ENCODE measurements at regions not wholly inside any gene's neighbourhood (a gene's known extent, or its start where the extent isn't known, plus 50 kb on each side); places are given as distances from the start of the nearest gene placed in this dataset.

GRCh38 chr4:3862640-3863420 lies 96.6 kb downstream of the ADRA2C start:
- TF ChIP-seq CTCF (IDR thresholded peaks at IDR 0.05) (no peak), POLR2A (IDR thresholded peaks at IDR 0.05) (no peak)
